RWPE2 (cell line): ENCODE measurements at regions not wholly inside any gene's neighbourhood (a gene's known extent, or its start where the extent isn't known, plus 50 kb on each side); places are given as distances from the start of the nearest gene placed in this dataset.
A peak's percentile ranks its signal among the peaks of the same experiment; 100 is the strongest.

Experiments
- ATAC-seq: fragments of 200-7000 bp; cut with Tn5 transposase; 3 replicates; pipeline ENCODE4 v1.9.1; 2021; ENCODE audit warnings: low read depth
- DNase-seq: peaks from one replicate; pipeline ENCODE4 v3.0.0-alpha.2; 2020; ENCODE audit warnings: low spot score
- H3K27ac ChIP-seq: fragments of 450-650 bp; 2 replicates; pipeline ENCODE4 v1.5.1; 2017; ENCODE audit warnings: mild to moderate bottlenecking; ENCODE audit not compliant: poor library complexity, severe bottlenecking
- H3K27me3 ChIP-seq: fragments of 250-450 bp; sonication (Bioruptor Pico); 2 replicates; pipeline ENCODE4 v1.5.1; 2021; ENCODE audit warnings: mild to moderate bottlenecking, moderate library complexity; ENCODE audit not compliant: insufficient read depth, poor library complexity, severe bottlenecking
- H3K36me3 ChIP-seq: fragments of 250-450 bp; sonication (Bioruptor Pico); 2 replicates; pipeline ENCODE4 v1.5.1; 2020; ENCODE audit warnings: low read depth, mild to moderate bottlenecking, moderate library complexity
- H3K4me1 ChIP-seq: fragments of 250-450 bp; sonication (Bioruptor Pico); 2 replicates; pipeline ENCODE4 v1.5.1; 2021; ENCODE audit warnings: mild to moderate bottlenecking, moderate library complexity; ENCODE audit not compliant: insufficient read depth, poor library complexity, severe bottlenecking
- H3K4me3 ChIP-seq: fragments of 250-450 bp; sonication (Bioruptor Pico); 2 replicates; pipeline ENCODE4 v1.5.1; 2021; ENCODE audit warnings: mild to moderate bottlenecking, moderate library complexity; ENCODE audit not compliant: severe bottlenecking
- H3K9me3 ChIP-seq: fragments of 250-450 bp; sonication (Bioruptor Pico); 2 replicates; pipeline ENCODE4 v1.5.1; 2021; ENCODE audit warnings: mild to moderate bottlenecking, moderate library complexity; ENCODE audit not compliant: severe bottlenecking
- TF ChIP-seq, protein P1 (sequence below): fragments of 450-650 bp; IDR thresholded peaks from one replicate; pipeline ENCODE4 v1.5.1; 2017; ENCODE audit warnings: mild to moderate bottlenecking, moderate library complexity; ENCODE audit not compliant: poor library complexity, severe bottlenecking

- Histone ChIP-seq H3K27ac (no peak overlapping the region), H3K9me3 (no peaks in the 10 kb centered on the region), H3K36me3 (no peaks in the 10 kb centered on the region), H3K4me3 (no peak overlapping the region), H3K27me3 (peaks cover 2% of the 10 kb centered on the region), H3K4me1 (no peaks in the 10 kb centered on the region)
- no peak for DNase-seq
- TF ChIP-seq, protein P1, sequence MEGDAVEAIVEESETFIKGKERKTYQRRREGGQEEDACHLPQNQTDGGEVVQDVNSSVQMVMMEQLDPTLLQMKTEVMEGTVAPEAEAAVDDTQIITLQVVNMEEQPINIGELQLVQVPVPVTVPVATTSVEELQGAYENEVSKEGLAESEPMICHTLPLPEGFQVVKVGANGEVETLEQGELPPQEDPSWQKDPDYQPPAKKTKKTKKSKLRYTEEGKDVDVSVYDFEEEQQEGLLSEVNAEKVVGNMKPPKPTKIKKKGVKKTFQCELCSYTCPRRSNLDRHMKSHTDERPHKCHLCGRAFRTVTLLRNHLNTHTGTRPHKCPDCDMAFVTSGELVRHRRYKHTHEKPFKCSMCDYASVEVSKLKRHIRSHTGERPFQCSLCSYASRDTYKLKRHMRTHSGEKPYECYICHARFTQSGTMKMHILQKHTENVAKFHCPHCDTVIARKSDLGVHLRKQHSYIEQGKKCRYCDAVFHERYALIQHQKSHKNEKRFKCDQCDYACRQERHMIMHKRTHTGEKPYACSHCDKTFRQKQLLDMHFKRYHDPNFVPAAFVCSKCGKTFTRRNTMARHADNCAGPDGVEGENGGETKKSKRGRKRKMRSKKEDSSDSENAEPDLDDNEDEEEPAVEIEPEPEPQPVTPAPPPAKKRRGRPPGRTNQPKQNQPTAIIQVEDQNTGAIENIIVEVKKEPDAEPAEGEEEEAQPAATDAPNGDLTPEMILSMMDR = no peak
- no peak for ATAC-seq
These were observed 508.2 kb downstream of the TNS1 start for GRCh38 chr2:217494557-217494956.

DNA sequence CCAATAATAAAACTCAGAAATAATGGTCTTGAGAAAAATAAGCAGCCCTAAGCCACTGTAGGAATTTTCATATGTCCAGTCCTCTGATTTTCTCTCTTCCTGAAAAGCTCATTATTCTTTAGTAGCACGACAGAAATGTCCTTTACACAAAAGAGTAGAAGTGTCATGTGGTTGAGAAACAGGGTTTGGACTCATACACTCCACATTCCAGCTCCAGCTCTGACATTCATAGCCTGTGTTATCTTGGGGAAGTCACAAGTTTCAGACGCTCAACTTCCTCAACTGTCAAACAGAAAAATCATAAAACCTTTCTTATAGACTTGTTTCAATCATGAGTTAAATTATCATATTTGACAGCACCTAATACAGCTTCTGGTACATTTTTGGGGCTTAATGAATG, 511.5 kb downstream of the TNS1 start:
- ATAC-seq (no peak), DNase-seq (no peak)
- H3K27me3 ChIP-seq = peaks cover 2% of the 10 kb centered on the region
- H3K4me3 ChIP-seq = no peak overlapping the region
- no peaks in the 10 kb centered on the region for H3K4me1 ChIP-seq
- TF ChIP-seq, protein P1 = no peak
- no peaks in the 10 kb centered on the region for H3K9me3 ChIP-seq
- no peak overlapping the region for H3K27ac ChIP-seq
- H3K36me3 ChIP-seq = no peaks in the 10 kb centered on the region

GRCh38 chr2:217489145-217489960, 513.4 kb downstream of the TNS1 start:
- no peak overlapping the region for H3K27ac ChIP-seq
- H3K36me3 ChIP-seq = no peaks in the 10 kb centered on the region
- ATAC-seq (peak; percentile 83), DNase-seq (no peak)
- no peak overlapping the region for H3K4me3 ChIP-seq
- no peaks in the 10 kb centered on the region for H3K9me3 ChIP-seq
- no peaks in the 10 kb centered on the region for H3K4me1 ChIP-seq
- TF ChIP-seq, protein P1 = no peak
- peaks cover 2% of the 10 kb centered on the region for H3K27me3 ChIP-seq

GRCh38 chr2:217484046-217484445, 518.7 kb downstream of the TNS1 start:
- Histone ChIP-seq H3K27me3 (no peaks in the 10 kb centered on the region), H3K36me3 (no peaks in the 10 kb centered on the region), H3K9me3 (no peaks in the 10 kb centered on the region), H3K27ac (no peak overlapping the region), H3K4me1 (no peaks in the 10 kb centered on the region), H3K4me3 (no peak overlapping the region)
- no peak for ATAC-seq
- DNase-seq = no peak
- TF ChIP-seq, protein P1 = no peak

DNA sequence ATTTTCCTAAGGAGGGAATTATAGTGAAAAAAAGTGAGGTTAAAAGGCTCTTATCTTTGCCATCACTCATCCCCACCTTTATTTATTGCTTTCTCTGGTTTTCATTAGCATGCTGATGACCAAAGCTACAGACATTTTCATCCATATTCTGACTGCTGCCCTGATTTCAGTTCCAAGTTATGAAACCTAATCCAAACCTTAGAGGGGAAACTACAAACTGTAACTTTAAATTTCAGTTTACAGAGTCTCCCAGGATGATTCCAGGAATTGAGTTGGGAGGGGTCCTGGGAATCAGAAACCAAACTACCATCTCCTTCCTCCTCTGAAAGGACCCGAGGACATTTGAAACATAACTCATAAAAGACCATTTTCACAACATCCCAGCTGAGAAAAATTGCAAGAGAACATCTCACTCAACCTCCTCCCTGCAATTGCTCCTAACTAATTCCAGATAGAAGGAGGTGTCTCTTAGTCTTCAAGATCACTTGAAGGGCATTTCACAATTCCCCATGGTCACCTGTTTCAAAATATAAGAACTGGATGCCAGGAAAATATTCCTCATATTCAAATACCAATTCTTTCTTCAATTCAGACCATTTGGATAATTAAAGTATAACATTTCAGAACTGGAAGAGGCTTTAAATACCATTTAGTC, 520.6 kb downstream of the TNS1 start:
- Histone ChIP-seq H3K27ac (no peak overlapping the region), H3K36me3 (no peaks in the 10 kb centered on the region), H3K9me3 (no peaks in the 10 kb centered on the region), H3K27me3 (no peaks in the 10 kb centered on the region), H3K4me3 (no peak overlapping the region), H3K4me1 (no peaks in the 10 kb centered on the region)
- ATAC-seq (no peak), DNase-seq (no peak)
- TF ChIP-seq, protein P1 = no peak
